Lower lobe of right lung (tissue), 2 donors: ENCODE measurements at regions not wholly inside any gene's neighbourhood (a gene's known extent, or its start where the extent isn't known, plus 50 kb on each side); places are given as distances from the start of the nearest gene placed in this dataset.

Experiments used
- ATAC-seq, 2 donors: fragments of 200-7000 bp; cut with Tn5 transposase; one replicate each; pipeline ENCODE4 v1.9.1; 2020 to 2022; ENCODE audit warnings: mild to moderate bottlenecking in 2 of 2, moderate library complexity in 2 of 2
- DNase-seq: peaks from one replicate; pipeline ENCODE4 v3.0.0-alpha.2; 2020
- H3K27ac ChIP-seq: fragments of 200-600 bp; one replicate; pipeline ENCODE4 v1.8.0; 2022
- H3K27me3 ChIP-seq: fragments of 200-600 bp; one replicate; pipeline ENCODE4 v1.8.0; 2022; ENCODE audit warnings: low read depth
- H3K36me3 ChIP-seq: fragments of 200-600 bp; one replicate; pipeline ENCODE4 v1.8.0; 2022; ENCODE audit warnings: mild to moderate bottlenecking
- H3K4me1 ChIP-seq: fragments of 200-600 bp; one replicate; pipeline ENCODE4 v1.8.0; 2022
- H3K4me3 ChIP-seq: fragments of 200-600 bp; one replicate; pipeline ENCODE4 v1.8.0; 2022; ENCODE audit warnings: mild to moderate bottlenecking
- H3K9me3 ChIP-seq: fragments of 200-600 bp; one replicate; pipeline ENCODE4 v1.8.0; 2022
- intact Hi-C: fragments of 100-400 bp; cut with DNase I; formaldehyde crosslinking; loops from one replicate; pipeline ENCODE4 v1.11.0; 2022
- TF ChIP-seq, protein P1 (sequence below): fragments of 200-600 bp; IDR thresholded peaks from one replicate; pipeline ENCODE4 v1.8.0; 2022; ENCODE audit warnings: antibody characterized with exemption, mild to moderate bottlenecking
- donor health status: DM: no; HTN: yes; CAD: no; lungs with severe emphysema.

DNA sequence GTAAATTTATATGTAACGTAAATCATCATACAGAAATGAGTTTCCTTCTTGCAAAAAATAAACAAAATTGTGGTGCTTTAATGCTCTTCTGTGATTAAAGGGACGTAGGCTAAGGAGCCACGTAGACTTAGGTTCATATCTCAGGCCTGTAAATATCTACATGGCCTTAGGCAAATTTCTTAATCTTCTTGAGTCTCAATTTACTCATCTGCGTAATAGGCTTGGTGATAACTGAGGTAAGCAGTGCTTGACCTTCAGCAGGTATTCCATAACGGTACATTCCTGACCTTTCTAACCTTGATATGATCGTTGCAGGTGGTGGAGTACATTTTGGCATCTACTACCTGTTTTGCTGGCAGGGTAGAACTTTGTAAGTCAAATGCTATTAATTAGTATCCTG lies 65.2 kb upstream of the TLR3 start:
- H3K27me3 ChIP-seq, result no peaks in the 10 kb centered on the region
- DNase-seq, result no peak
- no peak overlapping the region for H3K4me3 ChIP-seq
- no peaks in the 10 kb centered on the region for H3K9me3 ChIP-seq
- ATAC-seq, result no peak
- TF ChIP-seq, protein P1, sequence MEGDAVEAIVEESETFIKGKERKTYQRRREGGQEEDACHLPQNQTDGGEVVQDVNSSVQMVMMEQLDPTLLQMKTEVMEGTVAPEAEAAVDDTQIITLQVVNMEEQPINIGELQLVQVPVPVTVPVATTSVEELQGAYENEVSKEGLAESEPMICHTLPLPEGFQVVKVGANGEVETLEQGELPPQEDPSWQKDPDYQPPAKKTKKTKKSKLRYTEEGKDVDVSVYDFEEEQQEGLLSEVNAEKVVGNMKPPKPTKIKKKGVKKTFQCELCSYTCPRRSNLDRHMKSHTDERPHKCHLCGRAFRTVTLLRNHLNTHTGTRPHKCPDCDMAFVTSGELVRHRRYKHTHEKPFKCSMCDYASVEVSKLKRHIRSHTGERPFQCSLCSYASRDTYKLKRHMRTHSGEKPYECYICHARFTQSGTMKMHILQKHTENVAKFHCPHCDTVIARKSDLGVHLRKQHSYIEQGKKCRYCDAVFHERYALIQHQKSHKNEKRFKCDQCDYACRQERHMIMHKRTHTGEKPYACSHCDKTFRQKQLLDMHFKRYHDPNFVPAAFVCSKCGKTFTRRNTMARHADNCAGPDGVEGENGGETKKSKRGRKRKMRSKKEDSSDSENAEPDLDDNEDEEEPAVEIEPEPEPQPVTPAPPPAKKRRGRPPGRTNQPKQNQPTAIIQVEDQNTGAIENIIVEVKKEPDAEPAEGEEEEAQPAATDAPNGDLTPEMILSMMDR, result no peak
- no peaks in the 10 kb centered on the region for H3K36me3 ChIP-seq
- H3K4me1 ChIP-seq, result no peaks in the 10 kb centered on the region
- intact Hi-C loops, result no loop called here
- no peak overlapping the region for H3K27ac ChIP-seq

DNA sequence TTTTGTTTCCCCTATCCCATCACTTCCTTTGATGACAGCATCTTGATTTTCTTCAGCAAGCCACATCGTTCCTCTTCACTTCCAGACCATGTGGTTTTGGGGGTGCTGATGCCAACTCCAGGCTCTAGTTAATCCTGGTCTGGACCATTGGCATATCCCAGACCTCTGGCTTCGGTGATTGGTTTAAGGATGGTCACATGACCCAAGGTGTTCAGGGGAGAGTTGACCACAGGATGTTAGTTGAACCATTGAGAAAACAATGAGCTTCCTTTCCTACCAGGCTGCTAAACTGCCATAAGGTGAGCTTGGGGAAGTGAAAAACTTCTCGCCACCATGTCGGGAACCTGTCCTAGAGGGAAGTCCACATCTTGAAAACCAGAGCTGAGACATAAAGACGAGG lies 60.9 kb upstream of the TLR3 start:
- H3K4me3 ChIP-seq, result no peak overlapping the region
- intact Hi-C loops, result no loop called here
- no peak overlapping the region for H3K27ac ChIP-seq
- no peaks in the 10 kb centered on the region for H3K9me3 ChIP-seq
- no peaks in the 10 kb centered on the region for H3K4me1 ChIP-seq
- no peaks in the 10 kb centered on the region for H3K27me3 ChIP-seq
- TF ChIP-seq, protein P1, result no peak
- DNase-seq, result no peak
- no peaks in the 10 kb centered on the region for H3K36me3 ChIP-seq
- ATAC-seq, result no peak

DNA sequence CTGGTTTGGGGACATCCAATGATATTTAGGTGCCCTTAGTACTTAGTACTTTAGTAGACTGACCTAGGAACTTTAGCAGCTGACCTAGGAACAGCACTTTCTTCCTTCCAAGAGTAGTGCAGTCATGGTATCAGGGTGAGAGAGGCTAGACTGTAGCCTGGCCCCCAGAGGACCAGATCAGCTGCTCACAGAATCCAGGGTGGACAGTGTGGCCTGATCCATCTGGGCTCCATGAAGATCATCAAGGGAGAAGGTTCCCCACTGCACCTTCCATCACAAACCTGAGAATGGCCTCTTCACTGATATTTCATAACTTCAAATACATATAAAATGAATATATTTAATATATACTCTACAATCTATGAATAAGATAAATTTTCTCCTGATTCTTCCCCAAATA lies 59.0 kb upstream of the TLR3 start:
- Histone ChIP-seq H3K36me3 (no peaks in the 10 kb centered on the region), H3K9me3 (no peaks in the 10 kb centered on the region), H3K27me3 (no peaks in the 10 kb centered on the region), H3K4me3 (no peak overlapping the region), H3K4me1 (no peaks in the 10 kb centered on the region), H3K27ac (no peak overlapping the region)
- intact Hi-C loops, result no loop called here
- TF ChIP-seq, protein P1, result no peak
- no peak for DNase-seq
- no peak for ATAC-seq

DNA sequence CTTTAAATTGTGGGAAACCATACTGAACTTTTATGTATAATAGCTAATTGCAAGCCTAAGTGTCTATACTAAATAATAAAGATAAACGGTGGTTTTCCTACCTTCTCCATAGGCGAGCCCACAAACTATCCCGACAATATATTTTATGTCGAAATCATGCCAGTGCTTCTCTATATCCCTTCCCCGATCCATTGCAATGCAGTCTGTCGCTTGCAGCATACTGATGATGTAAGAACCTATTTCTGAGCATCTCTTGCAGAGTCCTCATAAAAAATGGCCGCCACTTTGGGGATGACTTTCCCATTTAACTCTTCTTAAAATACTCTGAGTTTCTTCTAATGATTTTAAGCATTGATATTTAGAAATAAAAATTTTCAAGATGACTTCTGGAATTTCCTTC lies 58.1 kb upstream of the TLR3 start:
- DNase-seq, result no peak
- no peak overlapping the region for H3K4me3 ChIP-seq
- no peaks in the 10 kb centered on the region for H3K9me3 ChIP-seq
- TF ChIP-seq, protein P1, result no peak
- H3K36me3 ChIP-seq, result no peaks in the 10 kb centered on the region
- no peak for ATAC-seq
- no peaks in the 10 kb centered on the region for H3K4me1 ChIP-seq
- intact Hi-C loops, result no loop called here
- no peak overlapping the region for H3K27ac ChIP-seq
- no peaks in the 10 kb centered on the region for H3K27me3 ChIP-seq

DNA sequence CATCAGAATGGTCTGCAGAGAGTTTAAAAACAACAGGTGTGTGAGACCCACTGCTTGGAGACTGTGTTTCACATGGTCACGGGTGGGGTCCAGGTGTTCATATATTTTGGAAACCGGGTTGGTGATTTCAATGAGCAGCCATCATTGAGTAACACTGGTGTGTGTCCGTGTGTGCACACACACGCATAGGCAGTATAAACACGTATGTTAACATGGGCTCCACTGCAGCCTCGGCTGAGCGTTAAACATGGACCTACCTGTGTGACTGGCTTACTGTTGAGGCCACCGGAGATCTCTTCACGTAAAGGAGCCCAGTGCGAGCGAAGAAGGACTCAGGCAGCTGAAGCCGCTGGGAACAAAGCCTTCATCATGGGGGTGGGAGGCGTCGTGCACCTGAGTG lies 56.9 kb upstream of the TLR3 start:
- Histone ChIP-seq H3K27me3 (no peaks in the 10 kb centered on the region), H3K27ac (no peak overlapping the region), H3K36me3 (no peaks in the 10 kb centered on the region), H3K4me1 (no peaks in the 10 kb centered on the region), H3K4me3 (no peak overlapping the region), H3K9me3 (no peaks in the 10 kb centered on the region)
- no peak for DNase-seq
- TF ChIP-seq, protein P1, result no peak
- ATAC-seq, result no peak
- intact Hi-C loops, result no loop called here
